ENCODE measurements at regions not wholly inside any gene's neighbourhood (a gene's known extent, or its start where the extent isn't known, plus 50 kb on each side); places are given as distances from the start of the nearest gene placed in this dataset.

DNA sequence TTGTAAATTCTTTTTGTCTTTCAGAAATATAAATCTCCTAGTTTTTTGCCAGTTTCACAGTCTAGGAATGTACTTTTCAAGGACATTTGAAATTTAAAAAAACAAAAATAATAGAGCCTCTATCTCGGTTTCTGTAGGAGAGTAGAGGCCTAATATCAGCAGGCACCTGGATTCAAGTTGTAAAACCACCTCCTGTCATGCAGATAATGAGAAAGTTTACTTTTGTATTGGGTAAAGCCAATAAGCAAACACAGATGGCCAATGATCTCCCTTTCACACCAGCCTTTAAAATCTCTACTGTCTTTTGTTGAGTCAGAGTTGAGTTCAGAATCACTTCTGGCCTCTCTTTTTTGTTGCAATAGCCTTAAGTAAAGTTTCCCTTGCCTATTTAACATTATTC, 1499.9 kb downstream of the PCDH18 start:
- no peak for TF ChIP-seq CTCF (IDR thresholded peaks at IDR 0.05 in 4 of 5, conservative IDR thresholded peaks at IDR 0.05 in 1 of 5)
- TF ChIP-seq POLR2A (IDR thresholded peaks at IDR 0.05) = no peak
